Thyroid gland (tissue), 4 donors: ENCODE measurements at regions not wholly inside any gene's neighbourhood (a gene's known extent, or its start where the extent isn't known, plus 50 kb on each side); places are given as distances from the start of the nearest gene placed in this dataset.

Source experiments
- CTCF ChIP-seq, 6 experiments: fragments of 200-600 bp in 3 of 6; fragments of 450-650 bp in 3 of 6; sonication (generic) in 3 of 6; IDR thresholded peaks; one replicate each; pipeline ENCODE4 v1.5.1; 2016 to 2019; ENCODE audit warnings: antibody characterized with exemption in 6 of 6, mild to moderate bottlenecking in 2 of 6, inconsistent platforms in 1 of 6, moderate library complexity in 1 of 6
- POLR2A ChIP-seq, 2 donors: fragments of 450-650 bp; IDR thresholded peaks; one replicate each; pipeline ENCODE4 v1.6.1; 2017; ENCODE audit warnings: antibody characterized with exemption in 2 of 2, mild to moderate bottlenecking in 2 of 2, moderate library complexity in 1 of 2

- TF ChIP-seq CTCF (IDR thresholded peaks at IDR 0.05), result no peak
- no peak for TF ChIP-seq POLR2A (IDR thresholded peaks at IDR 0.05)
Observed at GRCh38 chr15:25171111-25171811, 216.5 kb downstream of the SNRPN start.
